ENCODE measurements at regions not wholly inside any gene's neighbourhood (a gene's known extent, or its start where the extent isn't known, plus 50 kb on each side); places are given as distances from the start of the nearest gene placed in this dataset.
A peak's percentile ranks its signal among the peaks of the same experiment; 100 is the strongest.

DNA sequence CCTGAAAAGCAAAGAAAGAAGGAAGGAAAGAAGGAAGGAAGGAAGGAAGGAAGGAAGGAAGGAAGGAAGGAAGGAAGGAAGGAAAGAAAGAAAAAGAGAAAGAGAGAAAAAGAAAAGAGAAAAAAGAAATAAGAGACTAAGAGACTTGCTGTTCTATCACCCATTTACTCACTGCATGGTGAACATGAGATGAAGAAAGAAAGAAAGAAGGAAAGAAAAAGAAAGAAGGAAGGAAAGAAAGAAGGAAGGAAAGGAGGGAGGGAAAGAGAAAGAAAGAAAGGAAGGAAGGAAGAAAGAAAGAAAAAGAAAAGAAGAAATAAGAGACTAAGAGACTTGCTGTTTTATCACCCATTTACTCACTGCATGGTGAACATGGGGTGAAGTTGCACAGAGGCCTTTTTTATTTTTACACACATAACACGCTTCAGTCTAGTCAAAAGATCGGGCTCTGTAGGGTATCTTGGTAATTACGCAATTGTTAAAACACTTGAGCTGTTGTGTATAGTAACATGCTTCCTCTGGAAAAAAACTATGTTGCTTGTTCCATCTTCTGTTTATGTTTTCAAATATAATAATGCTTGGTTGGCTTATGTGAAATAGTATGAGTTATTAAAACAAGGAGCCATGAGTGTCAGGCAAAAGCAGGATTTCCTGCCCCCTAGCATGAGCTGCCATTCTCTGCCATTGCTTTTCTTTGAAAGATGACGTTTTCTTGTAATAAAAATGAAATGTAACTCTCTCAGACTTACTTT is 119.3 kb upstream of the ZNF608 start:
- ChIA-PET POLR2A (no interaction called here), CTCF (interaction anchor here (1.1 kb wide), 1 partner anchor 10 kb away, joined by 3 read pairs; no protein-coding TSS in a partner anchor)
- DNase-seq (ENCODE audit: low read depth in 1 of 2, low spot score in 1 of 2): no peak
- no peak overlapping the region for H3K4me3 ChIP-seq
- ATAC-seq: no peak
- no peak for FAIRE-seq
- no peak overlapping the region for H3K27ac ChIP-seq
- no peaks in the 10 kb centered on the region for H3K4me1 ChIP-seq
- H3K9me3 ChIP-seq: no peaks in the 10 kb centered on the region
- TF ChIP-seq NFE2L2 (conservative IDR thresholded peaks at IDR 0.05; ENCODE audit: low read length) (no peak), CEBPB (IDR thresholded peaks at IDR 0.05) (peak in 1 of 2 experiments; percentile 67; a peak in 3 of 4 replicates)
- H3K4me2 ChIP-seq: no peak overlapping the region
- 64% methylated on average over 4 of the region's 4 CpGs for WGBS (ENCODE audit: missing lambda C conversion rate)

DNA sequence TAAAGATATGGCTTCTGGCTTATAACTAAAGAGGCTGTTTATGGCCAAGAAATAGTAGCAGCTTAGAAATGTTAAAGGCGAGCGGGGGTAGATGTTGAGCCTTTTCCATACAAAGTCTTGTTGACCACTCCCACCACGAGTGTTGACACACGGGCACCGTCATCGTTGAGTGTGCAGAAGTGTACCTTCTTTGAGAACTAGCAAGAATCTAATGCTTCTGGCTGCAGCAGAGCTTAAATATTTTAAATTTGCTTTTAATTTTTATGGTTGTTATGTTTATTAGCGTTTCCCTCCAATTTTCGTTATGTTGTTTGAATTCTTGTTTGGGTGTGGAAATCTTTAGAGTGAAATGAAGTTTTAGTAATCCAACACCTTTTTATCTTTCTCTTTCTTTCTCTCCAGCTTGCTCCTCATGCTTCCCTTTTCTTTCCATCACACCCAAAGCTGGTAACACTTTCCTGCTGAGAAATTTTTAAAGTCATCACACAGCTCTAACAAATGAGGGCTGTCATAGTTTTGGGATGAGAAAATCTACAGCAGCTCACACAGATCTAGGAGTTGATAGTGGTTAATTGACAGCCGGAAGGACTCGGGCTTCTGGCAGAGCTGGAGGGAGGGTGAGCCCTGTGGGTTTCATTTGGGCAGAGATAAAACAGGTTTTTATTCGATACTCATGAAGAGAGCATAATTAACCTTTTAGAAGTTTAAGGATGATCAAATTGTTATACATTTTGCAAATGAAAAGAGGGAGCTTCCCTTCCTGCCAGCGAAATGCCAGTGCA is 120.1 kb upstream of the ZNF608 start:
- FAIRE-seq (no peak), DNase-seq (ENCODE audit: low read depth in 1 of 2, low spot score in 1 of 2) (no peak), ATAC-seq (no peak)
- Histone ChIP-seq H3K4me2 (no peak overlapping the region), H3K4me1 (no peaks in the 10 kb centered on the region), H3K27ac (no peak overlapping the region), H3K9me3 (no peaks in the 10 kb centered on the region), H3K4me3 (no peak overlapping the region)
- TF ChIP-seq EHF (CRISPR knock-in tag; IDR thresholded peaks at IDR 0.05) (no peak), HDAC2 (IDR thresholded peaks at IDR 0.05) (no peak), ZC3H11A (IDR thresholded peaks at IDR 0.05) (no peak), HEYL (CRISPR knock-in tag; IDR thresholded peaks at IDR 0.05) (no peak), NR3C1 (IDR thresholded peaks at IDR 0.05) (no peak), HOXB13 (CRISPR knock-in tag; IDR thresholded peaks at IDR 0.05; ENCODE audit: low read depth) (no peak), KDM5A (IDR thresholded peaks at IDR 0.05) (no peak), PHF8 (IDR thresholded peaks at IDR 0.05; ENCODE audit: borderline replicate concordance, low read depth) (no peak), SMC3 (IDR thresholded peaks at IDR 0.05) (no peak), TP53 (CRISPR knock-in tag; IDR thresholded peaks at IDR 0.05) (no peak), GATA3 (IDR thresholded peaks at IDR 0.05; ENCODE audit: borderline replicate concordance) (no peak), ZNF302 (CRISPR knock-in tag; IDR thresholded peaks at IDR 0.05) (no peak), RARB (CRISPR knock-in tag; IDR thresholded peaks at IDR 0.05) (no peak), CEBPB (IDR thresholded peaks at IDR 0.05) (no peak), FOSL2 (IDR thresholded peaks at IDR 0.05) (no peak), FOSL2 (CRISPR knock-in tag; IDR thresholded peaks at IDR 0.05) (no peak)
- ChIA-PET POLR2A (no interaction called here), CTCF (interaction anchor here (1.1 kb wide), 1 partner anchor 9 kb away, joined by 3 read pairs; no protein-coding TSS in a partner anchor)
- WGBS (ENCODE audit: missing lambda C conversion rate): 66% methylated on average over 12 of the region's 12 CpGs

DNA sequence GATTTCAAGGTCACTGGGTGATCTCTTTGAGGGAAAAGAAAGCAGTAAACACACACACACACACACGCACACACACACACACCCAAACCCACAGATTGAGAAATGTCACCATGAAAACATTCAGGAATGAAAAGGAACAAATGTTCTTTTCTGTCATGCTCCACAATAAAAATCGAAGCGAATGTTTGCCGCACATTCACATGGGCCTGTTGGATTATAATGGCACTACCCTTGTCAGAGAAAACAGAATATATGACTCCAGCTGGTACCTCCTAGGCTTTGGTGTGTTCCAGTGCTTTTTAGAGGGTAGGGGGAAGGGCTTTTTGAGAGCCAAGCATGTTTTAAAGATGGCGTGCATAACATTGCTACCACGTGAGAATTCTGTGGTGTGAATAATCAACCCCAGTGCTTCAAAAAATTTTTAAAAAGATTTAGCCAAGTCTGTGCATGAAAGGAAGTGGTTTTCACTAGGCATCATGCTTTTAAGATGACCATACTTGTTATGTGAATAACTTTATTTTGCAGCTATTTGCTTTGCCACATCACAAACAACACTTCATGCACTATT is 120.8 kb upstream of the ZNF608 start:
- H3K9me3 ChIP-seq: no peaks in the 10 kb centered on the region
- H3K4me3 ChIP-seq: no peak overlapping the region
- ChIA-PET CTCF (no interaction called here), POLR2A (no interaction called here)
- WGBS (ENCODE audit: missing lambda C conversion rate): 84% methylated on average over 6 of the region's 6 CpGs
- H3K27ac ChIP-seq: no peak overlapping the region
- H3K4me2 ChIP-seq: no peak overlapping the region
- TF ChIP-seq CHD4 (IDR thresholded peaks at IDR 0.05; ENCODE audit: borderline replicate concordance) (no peak), MAZ (IDR thresholded peaks at IDR 0.05; ENCODE audit: borderline replicate concordance, low read depth, low read length) (no peak), NFE2L2 (conservative IDR thresholded peaks at IDR 0.05; ENCODE audit: low read length) (no peak), GATA3 (IDR thresholded peaks at IDR 0.05; ENCODE audit: borderline replicate concordance) (no peak), SREBF2 (IDR thresholded peaks at IDR 0.05) (no peak), SMC3 (IDR thresholded peaks at IDR 0.05) (no peak)
- ATAC-seq (no peak), DNase-seq (ENCODE audit: low read depth in 1 of 2, low spot score in 1 of 2) (no peak), FAIRE-seq (no peak)
- H3K4me1 ChIP-seq: no peaks in the 10 kb centered on the region

DNA sequence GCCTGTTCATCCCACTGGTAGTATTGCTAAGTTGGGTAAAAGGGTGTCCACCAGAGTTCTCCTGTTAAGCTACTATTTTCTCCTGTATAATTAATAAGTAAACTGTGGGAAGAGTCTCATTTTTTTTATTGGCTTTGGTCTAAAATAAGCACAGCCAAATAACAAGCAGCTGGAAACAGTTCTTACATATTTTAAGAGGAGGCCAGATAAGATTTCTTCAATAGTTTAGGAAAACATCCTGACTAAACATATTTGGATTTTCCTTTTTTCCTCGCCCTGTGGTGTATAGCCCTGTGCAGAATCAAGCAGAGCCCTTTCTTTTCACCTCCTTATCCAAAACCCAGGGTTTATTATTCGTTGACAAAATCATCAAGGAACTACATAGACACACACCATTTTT is 122.2 kb upstream of the ZNF608 start:
- Histone ChIP-seq H3K4me1 (no peaks in the 10 kb centered on the region), H3K27ac (no peak overlapping the region), H3K9me3 (no peaks in the 10 kb centered on the region), H3K4me3 (no peak overlapping the region), H3K4me2 (no peak overlapping the region)
- DNase-seq (ENCODE audit: low read depth in 1 of 2, low spot score in 1 of 2) (no peak), FAIRE-seq (no peak), ATAC-seq (no peak)
- CTCF ChIA-PET: no interaction called here
- 33% methylated on average over 2 of the region's 2 CpGs for WGBS (ENCODE audit: missing lambda C conversion rate)
- POLR2A ChIA-PET: no interaction called here
- TF ChIP-seq, protein P1, sequence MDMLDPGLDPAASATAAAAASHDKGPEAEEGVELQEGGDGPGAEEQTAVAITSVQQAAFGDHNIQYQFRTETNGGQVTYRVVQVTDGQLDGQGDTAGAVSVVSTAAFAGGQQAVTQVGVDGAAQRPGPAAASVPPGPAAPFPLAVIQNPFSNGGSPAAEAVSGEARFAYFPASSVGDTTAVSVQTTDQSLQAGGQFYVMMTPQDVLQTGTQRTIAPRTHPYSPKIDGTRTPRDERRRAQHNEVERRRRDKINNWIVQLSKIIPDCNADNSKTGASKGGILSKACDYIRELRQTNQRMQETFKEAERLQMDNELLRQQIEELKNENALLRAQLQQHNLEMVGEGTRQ (IDR thresholded peaks at IDR 0.05): no peak
- TF ChIP-seq, protein P2, sequence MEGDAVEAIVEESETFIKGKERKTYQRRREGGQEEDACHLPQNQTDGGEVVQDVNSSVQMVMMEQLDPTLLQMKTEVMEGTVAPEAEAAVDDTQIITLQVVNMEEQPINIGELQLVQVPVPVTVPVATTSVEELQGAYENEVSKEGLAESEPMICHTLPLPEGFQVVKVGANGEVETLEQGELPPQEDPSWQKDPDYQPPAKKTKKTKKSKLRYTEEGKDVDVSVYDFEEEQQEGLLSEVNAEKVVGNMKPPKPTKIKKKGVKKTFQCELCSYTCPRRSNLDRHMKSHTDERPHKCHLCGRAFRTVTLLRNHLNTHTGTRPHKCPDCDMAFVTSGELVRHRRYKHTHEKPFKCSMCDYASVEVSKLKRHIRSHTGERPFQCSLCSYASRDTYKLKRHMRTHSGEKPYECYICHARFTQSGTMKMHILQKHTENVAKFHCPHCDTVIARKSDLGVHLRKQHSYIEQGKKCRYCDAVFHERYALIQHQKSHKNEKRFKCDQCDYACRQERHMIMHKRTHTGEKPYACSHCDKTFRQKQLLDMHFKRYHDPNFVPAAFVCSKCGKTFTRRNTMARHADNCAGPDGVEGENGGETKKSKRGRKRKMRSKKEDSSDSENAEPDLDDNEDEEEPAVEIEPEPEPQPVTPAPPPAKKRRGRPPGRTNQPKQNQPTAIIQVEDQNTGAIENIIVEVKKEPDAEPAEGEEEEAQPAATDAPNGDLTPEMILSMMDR (IDR thresholded peaks at IDR 0.05): no peak
- TF ChIP-seq, protein P3, sequence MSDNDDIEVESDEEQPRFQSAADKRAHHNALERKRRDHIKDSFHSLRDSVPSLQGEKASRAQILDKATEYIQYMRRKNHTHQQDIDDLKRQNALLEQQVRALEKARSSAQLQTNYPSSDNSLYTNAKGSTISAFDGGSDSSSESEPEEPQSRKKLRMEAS (IDR thresholded peaks at IDR 0.05): no peak
- no peak for TF ChIP-seq CHD2 (IDR thresholded peaks at IDR 0.05; ENCODE audit: low read length, partially characterized antibody)
- TF ChIP-seq ZFP36 (IDR thresholded peaks at IDR 0.05; ENCODE audit: borderline replicate concordance, partially characterized antibody): no peak
- no peak for TF ChIP-seq BHLHE40 (IDR thresholded peaks at IDR 0.05; ENCODE audit: low read depth, low read length)
- no peak for TF ChIP-seq ZC3H11A (IDR thresholded peaks at IDR 0.05)
- TF ChIP-seq RFX5 (IDR thresholded peaks at IDR 0.05): no peak
- no peak for TF ChIP-seq HDAC2 (IDR thresholded peaks at IDR 0.05)
- TF ChIP-seq, protein P4, sequence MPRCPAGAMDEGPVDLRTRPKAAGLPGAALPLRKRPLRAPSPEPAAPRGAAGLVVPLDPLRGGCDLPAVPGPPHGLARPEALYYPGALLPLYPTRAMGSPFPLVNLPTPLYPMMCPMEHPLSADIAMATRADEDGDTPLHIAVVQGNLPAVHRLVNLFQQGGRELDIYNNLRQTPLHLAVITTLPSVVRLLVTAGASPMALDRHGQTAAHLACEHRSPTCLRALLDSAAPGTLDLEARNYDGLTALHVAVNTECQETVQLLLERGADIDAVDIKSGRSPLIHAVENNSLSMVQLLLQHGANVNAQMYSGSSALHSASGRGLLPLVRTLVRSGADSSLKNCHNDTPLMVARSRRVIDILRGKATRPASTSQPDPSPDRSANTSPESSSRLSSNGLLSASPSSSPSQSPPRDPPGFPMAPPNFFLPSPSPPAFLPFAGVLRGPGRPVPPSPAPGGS (IDR thresholded peaks at IDR 0.05): no peak
